ENCODE measurements at regions not wholly inside any gene's neighbourhood (a gene's known extent, or its start where the extent isn't known, plus 50 kb on each side); places are given as distances from the start of the nearest gene placed in this dataset.
A peak's percentile ranks its signal among the peaks of the same experiment; 100 is the strongest.

GRCh38 chr13:63896321-63896720 is 2480.7 kb upstream of the PCDH20 start:
- Mint-ChIP-seq H3K27me3 (ENCODE audit: low read depth, poor library complexity) (peaks cover 4% of the 10 kb centered on the region), H3K27ac (peak overlapping the region; percentile 3), H3K4me3 (no peak overlapping the region), H3K36me3 (ENCODE audit: low read depth) (no peaks in the 10 kb centered on the region), H3K9me3 (no peaks in the 10 kb centered on the region), H3K4me1 (no peaks in the 10 kb centered on the region)
- TF ChIP-seq CTCF (IDR thresholded peaks at IDR 0.05): no peak
- DNase-seq: no peak

GRCh38 chr13:63882052-63882451 is 2466.4 kb upstream of the PCDH20 start:
- Mint-ChIP-seq H3K36me3 (ENCODE audit: low read depth) (no peaks in the 10 kb centered on the region), H3K9me3 (no peaks in the 10 kb centered on the region), H3K4me3 (no peak overlapping the region), H3K27me3 (ENCODE audit: low read depth, poor library complexity) (no peaks in the 10 kb centered on the region), H3K4me1 (no peaks in the 10 kb centered on the region), H3K27ac (no peak overlapping the region)
- DNase-seq: no peak
- no peak for TF ChIP-seq CTCF (IDR thresholded peaks at IDR 0.05)

- Mint-ChIP-seq H3K36me3 (ENCODE audit: low read depth) (no peaks in the 10 kb centered on the region), H3K4me3 (no peak overlapping the region), H3K27ac (no peak overlapping the region), H3K9me3 (no peaks in the 10 kb centered on the region), H3K27me3 (ENCODE audit: low read depth, poor library complexity) (no peaks in the 10 kb centered on the region), H3K4me1 (no peaks in the 10 kb centered on the region)
- no peak for DNase-seq
- TF ChIP-seq CTCF (IDR thresholded peaks at IDR 0.05): no peak
These were observed 2465.1 kb upstream of the PCDH20 start for GRCh38 chr13:63880705-63881104.

GRCh38 chr13:63873936-63874335 is 2458.3 kb upstream of the PCDH20 start:
- no peak overlapping the region for H3K27ac Mint-ChIP-seq
- no peak overlapping the region for H3K4me3 Mint-ChIP-seq
- no peaks in the 10 kb centered on the region for H3K27me3 Mint-ChIP-seq (ENCODE audit: low read depth, poor library complexity)
- TF ChIP-seq CTCF (IDR thresholded peaks at IDR 0.05): no peak
- H3K4me1 Mint-ChIP-seq: no peaks in the 10 kb centered on the region
- DNase-seq: no peak
- H3K36me3 Mint-ChIP-seq (ENCODE audit: low read depth): no peaks in the 10 kb centered on the region
- H3K9me3 Mint-ChIP-seq: no peaks in the 10 kb centered on the region

- Mint-ChIP-seq H3K4me3 (no peak overlapping the region), H3K27ac (no peak overlapping the region), H3K27me3 (ENCODE audit: low read depth, poor library complexity) (peaks cover 3% of the 10 kb centered on the region), H3K36me3 (ENCODE audit: low read depth) (no peaks in the 10 kb centered on the region), H3K9me3 (no peaks in the 10 kb centered on the region), H3K4me1 (no peaks in the 10 kb centered on the region)
- no peak for TF ChIP-seq CTCF (IDR thresholded peaks at IDR 0.05)
- no peak for DNase-seq
These were observed 2448.7 kb upstream of the PCDH20 start for GRCh38 chr13:63864171-63864902.

GRCh38 chr13:63855457-63856118 is 2439.9 kb upstream of the PCDH20 start:
- Mint-ChIP-seq H3K27me3 (ENCODE audit: low read depth, poor library complexity) (peaks cover 3% of the 10 kb centered on the region), H3K36me3 (ENCODE audit: low read depth) (no peaks in the 10 kb centered on the region), H3K9me3 (no peaks in the 10 kb centered on the region), H3K4me3 (no peak overlapping the region), H3K4me1 (no peaks in the 10 kb centered on the region), H3K27ac (peak overlapping the region; percentile 72)
- no peak for TF ChIP-seq CTCF (IDR thresholded peaks at IDR 0.05)
- no peak for DNase-seq
